ENCODE measurements at regions not wholly inside any gene's neighbourhood (a gene's known extent, or its start where the extent isn't known, plus 50 kb on each side); places are given as distances from the start of the nearest gene placed in this dataset.

DNA sequence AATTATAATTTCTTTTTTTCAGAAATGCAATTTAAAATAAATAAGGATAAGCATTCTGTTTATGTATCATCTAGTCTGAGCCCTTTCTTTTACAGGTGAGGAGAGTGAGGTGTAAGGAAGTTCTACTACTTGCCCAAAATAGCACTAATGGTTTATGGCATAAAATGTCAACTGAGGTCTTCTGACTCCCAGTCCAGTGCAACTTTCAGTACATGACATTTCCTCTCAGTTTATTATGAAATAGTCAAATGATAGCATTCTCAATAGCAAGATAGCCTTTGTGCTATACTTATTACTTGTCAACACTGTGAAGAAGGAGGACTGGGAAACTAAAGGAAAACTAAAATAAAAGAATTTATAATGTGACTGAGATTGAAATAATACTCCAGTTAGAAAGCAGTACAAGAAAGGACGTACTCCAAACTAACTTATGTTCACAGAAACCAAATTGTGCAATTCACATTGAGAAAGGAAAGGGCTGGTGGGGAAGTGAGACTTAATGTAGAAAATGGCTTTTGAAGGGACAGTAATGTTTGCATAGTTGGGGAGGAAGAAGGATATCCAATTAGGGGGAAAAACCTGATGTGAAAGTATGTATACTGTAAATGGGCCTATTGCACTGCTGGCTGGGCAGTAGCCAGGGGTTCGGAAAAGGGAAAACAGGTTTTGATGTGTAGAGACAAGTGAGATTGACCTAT is 166.7 kb upstream of the ZEB2 start:
- H3K4me3 ChIP-seq (ENCODE audit: control extremely low read depth in 1 of 5, extremely low read depth in 1 of 5, insufficient read depth in 1 of 5, low read depth in 2 of 5, low read length in 4 of 5): no peak overlapping the region
- ATAC-seq (ENCODE audit: low read depth) (no peak), DNase-seq (peak; percentile 29)
- no peak overlapping the region for H3K9ac ChIP-seq (ENCODE audit: low read length)
- no peaks in the 10 kb centered on the region for H3K27me3 ChIP-seq (replicated peaks in 1 of 4; ENCODE audit: control extremely low read depth in 1 of 4, control insufficient read depth in 3 of 4, insufficient read depth in 4 of 4, low read length in 3 of 4)
- no peak overlapping the region for H3K27ac Mint-ChIP-seq
- H3K27me3 Mint-ChIP-seq: no peaks in the 10 kb centered on the region
- CTCF ChIA-PET: no interaction called here
- no peak overlapping the region for H3K27ac ChIP-seq (ENCODE audit: low read length in 2 of 2)
- H4K20me1 ChIP-seq (ENCODE audit: control insufficient read depth, insufficient read depth, low read length, poor library complexity, severe bottlenecking): no peaks in the 10 kb centered on the region
- peaks cover 36% of the 10 kb centered on the region for H3K4me1 Mint-ChIP-seq
- no peaks in the 10 kb centered on the region for H3K36me3 ChIP-seq (replicated peaks in 1 of 2; ENCODE audit: control extremely low read depth in 1 of 2, control insufficient read depth in 1 of 2, extremely low read depth in 1 of 2, insufficient read depth in 2 of 2, low read length in 1 of 2)
- WGBS (ENCODE audit: insufficient coverage): no CpG with 5 or more reads among the region's 2 CpGs
- no peaks in the 10 kb centered on the region for H3K9me3 Mint-ChIP-seq (ENCODE audit: insufficient read depth)
- no peak overlapping the region for H2AFZ ChIP-seq (ENCODE audit: insufficient read depth, low read depth, low read length, poor library complexity, severe bottlenecking)
- POLR2A ChIA-PET: no interaction called here
- intact Hi-C loops (cut with micrococcal nuclease): loop anchor here (10.0 kb wide), 1 partner anchor 262 kb away; no protein-coding TSS in a partner anchor
- peaks cover 19 to 21% of the 10 kb centered on the region in 2 donors for H3K4me1 ChIP-seq (ENCODE audit: control insufficient read depth in 2 of 2, insufficient read depth in 2 of 2, low read length in 2 of 2)
- TF ChIP-seq CTCF (IDR thresholded peaks at IDR 0.05) (no peak), EZH2 (IDR thresholded peaks at IDR 0.05; ENCODE audit: borderline replicate concordance, insufficient read depth, low read depth, low read length, poor library complexity, severe bottlenecking) (no peak)
- H3K4me3 Mint-ChIP-seq: no peak overlapping the region
- no peak overlapping the region for H3K4me2 ChIP-seq (replicated peaks; ENCODE audit: low read depth, low read length, poor library complexity, severe bottlenecking)
- H3K9me3 ChIP-seq (ENCODE audit: control extremely low read depth in 1 of 3, control insufficient read depth in 2 of 3, insufficient read depth in 1 of 3, low read length in 2 of 3): no peaks in the 10 kb centered on the region
- H3K79me2 ChIP-seq (ENCODE audit: control insufficient read depth, insufficient read depth, low read length): no peaks in the 10 kb centered on the region

GRCh38 chr2:144683966-144684365 is 164.0 kb upstream of the ZEB2 start:
- Histone ChIP-seq H3K9ac (ENCODE audit: low read length) (no peak overlapping the region), H3K4me2 (replicated peaks; ENCODE audit: low read depth, low read length, poor library complexity, severe bottlenecking) (peak overlapping the region; percentile 58)
- CTCF ChIA-PET: no interaction called here

More at GRCh38 chr2:144683966-144684365, 164.0 kb upstream of the ZEB2 start:
- POLR2A ChIA-PET: no interaction called here
- Mint-ChIP-seq H3K27ac (no peak overlapping the region), H3K9me3 (ENCODE audit: insufficient read depth) (no peaks in the 10 kb centered on the region), H3K4me1 (peaks cover 54% of the 10 kb centered on the region), H3K4me3 (peak overlapping the region; percentile 3), H3K27me3 (no peaks in the 10 kb centered on the region)
- Histone ChIP-seq H3K36me3 (replicated peaks in 1 of 2; ENCODE audit: control extremely low read depth in 1 of 2, control insufficient read depth in 1 of 2, extremely low read depth in 1 of 2, insufficient read depth in 2 of 2, low read length in 1 of 2) (no peaks in the 10 kb centered on the region), H2AFZ (ENCODE audit: insufficient read depth, low read depth, low read length, poor library complexity, severe bottlenecking) (no peak overlapping the region), H3K79me2 (ENCODE audit: control insufficient read depth, insufficient read depth, low read length) (no peaks in the 10 kb centered on the region), H3K4me3 (ENCODE audit: control extremely low read depth in 1 of 5, extremely low read depth in 1 of 5, insufficient read depth in 1 of 5, low read depth in 2 of 5, low read length in 4 of 5) (peak overlapping the region in 1 of 5 experiments; percentile 24), H4K20me1 (ENCODE audit: control insufficient read depth, insufficient read depth, low read length, poor library complexity, severe bottlenecking) (no peaks in the 10 kb centered on the region), H3K9me3 (ENCODE audit: control extremely low read depth in 1 of 3, control insufficient read depth in 2 of 3, insufficient read depth in 1 of 3, low read length in 2 of 3) (no peaks in the 10 kb centered on the region), H3K27ac (ENCODE audit: low read length in 2 of 2) (no peak overlapping the region), H3K4me1 (ENCODE audit: control insufficient read depth in 2 of 2, insufficient read depth in 2 of 2, low read length in 2 of 2) (peaks cover 25 to 33% of the 10 kb centered on the region in 2 donors), H3K27me3 (replicated peaks in 1 of 4; ENCODE audit: control extremely low read depth in 1 of 4, control insufficient read depth in 3 of 4, insufficient read depth in 4 of 4, low read length in 3 of 4) (no peaks in the 10 kb centered on the region)
- 100% methylated on average over 1 of the region's 3 CpGs for WGBS (ENCODE audit: insufficient coverage)
- intact Hi-C loops (cut with micrococcal nuclease): loop anchor here (2.0 to 10.0 kb wide), 2 partner anchors 17 to 259 kb away; no protein-coding TSS in a partner anchor
- TF ChIP-seq CTCF (IDR thresholded peaks at IDR 0.05) (no peak), EZH2 (IDR thresholded peaks at IDR 0.05; ENCODE audit: borderline replicate concordance, insufficient read depth, low read depth, low read length, poor library complexity, severe bottlenecking) (no peak)
- no peak for DNase-seq
- ATAC-seq (ENCODE audit: low read depth): no peak
